H1 (cell line): ENCODE measurements at regions not wholly inside any gene's neighbourhood (a gene's known extent, or its start where the extent isn't known, plus 50 kb on each side); places are given as distances from the start of the nearest gene placed in this dataset.

Experiments used
- CTCF ChIA-PET: fragments of 300-600 bp; sonication (Branson Sonifier 250); formaldehyde crosslinking; loops from one replicate; lab custom pipeline; 2021; ENCODE audit not compliant: partially characterized antibody; lab: Charles Lee
- POLR2A ChIA-PET: fragments of 300-600 bp; sonication (Branson Sonifier 250); formaldehyde crosslinking; loops from one replicate; lab custom pipeline; 2021; ENCODE audit warnings: inconsistent platforms; ENCODE audit not compliant: partially characterized antibody; lab: Charles Lee
- DNase-seq, 2 experiments: peaks; one replicate each; pipeline versions ENCODE4 v3.0.0 to v3.0.0-alpha.2; 2010 to 2022; ENCODE audit warnings: low spot score in 2 of 2, low read depth in 1 of 2, mixed read lengths in 1 of 2
- FAIRE-seq: peaks from 2 replicates; lab custom pipeline; 2011; peaks lifted over from hg19 to GRCh38; lab: Jason Lieb, UNC
- H2AFZ ChIP-seq: 2 replicates; pipeline ENCODE4 v1.8.1; 2012; ENCODE audit warnings: low read length, inconsistent platforms
- H2AK5ac ChIP-seq: 2 replicates; pipeline ENCODE4 v1.6.1; 2013; ENCODE audit warnings: low read depth, low read length
- H2BK120ac ChIP-seq: replicated peaks from 2 replicates; pipeline ENCODE3; 2013; ENCODE audit warnings: low read depth, low read length, inconsistent platforms
- H2BK12ac ChIP-seq: 2 replicates; pipeline ENCODE4 v1.6.1; 2013; ENCODE audit warnings: low read depth, low read length
- H2BK15ac ChIP-seq: 2 replicates; pipeline ENCODE4 v1.6.1; 2013; ENCODE audit warnings: low read length
- H2BK20ac ChIP-seq: 2 replicates; pipeline ENCODE4 v1.6.1; 2013; ENCODE audit warnings: low read length
- H2BK5ac ChIP-seq: 2 replicates; pipeline ENCODE4 v1.6.1; 2013; ENCODE audit warnings: low read depth, low read length
- H3K14ac ChIP-seq: 2 replicates; pipeline ENCODE4 v1.6.1; 2013; ENCODE audit warnings: inconsistent platforms; ENCODE audit not compliant: insufficient read length
- H3K18ac ChIP-seq: 2 replicates; pipeline ENCODE4 v1.6.1; 2013; ENCODE audit warnings: low read length; ENCODE audit errors: extremely low read depth
- H3K23ac ChIP-seq: 2 replicates; pipeline ENCODE4 v1.6.1; 2013; ENCODE audit warnings: inconsistent platforms; ENCODE audit not compliant: insufficient read length
- H3K23me2 ChIP-seq: 2 replicates; pipeline ENCODE4 v1.6.1; 2013; ENCODE audit warnings: low read depth, low read length
- H3K27ac ChIP-seq: 2 replicates; pipeline ENCODE4 v1.6.1; 2011; ENCODE audit warnings: low read depth, low read length, inconsistent platforms
- H3K27me3 ChIP-seq, 4 experiments: replicated peaks in 1 of 4; 1 replicate in 1 of 4; 2 replicates in 3 of 4; pipeline versions ENCODE4 v1.6.1 to v1.8.1; 2011 to 2013; ENCODE audit warnings: low read length in 3 of 4, mild to moderate bottlenecking in 3 of 4, inconsistent platforms in 2 of 4, mixed read lengths in 2 of 4, moderate library complexity in 1 of 4; ENCODE audit not compliant: control insufficient read depth in 3 of 4, insufficient read depth in 3 of 4; ENCODE audit errors: extremely low read depth in 1 of 4
- H3K36me3 ChIP-seq, 4 experiments: 2 replicates each; pipeline versions ENCODE4 v1.6.1 to v1.8.1; 2011 to 2013; ENCODE audit warnings: mild to moderate bottlenecking in 4 of 4, low read length in 3 of 4, moderate library complexity in 2 of 4, control low read depth in 1 of 4, inconsistent platforms in 1 of 4; ENCODE audit not compliant: insufficient read depth in 4 of 4, control insufficient read depth in 2 of 4
- H3K4ac ChIP-seq: replicated peaks from 2 replicates; pipeline ENCODE3; 2013; ENCODE audit warnings: low read length, low read depth, mixed read lengths, inconsistent platforms; ENCODE audit not compliant: insufficient read length
- H3K4me1 ChIP-seq, 4 experiments: replicated peaks in 1 of 4; 1 replicate in 1 of 4; 2 replicates in 3 of 4; pipeline versions ENCODE4 v1.6.1 to v1.8.1; 2011 to 2013; ENCODE audit warnings: low read length in 3 of 4, inconsistent platforms in 2 of 4, mixed read lengths in 1 of 4; ENCODE audit not compliant: insufficient read depth in 4 of 4, control insufficient read depth in 3 of 4
- H3K4me2 ChIP-seq, 2 experiments: 2 replicates each; pipeline versions ENCODE4 v1.6.1 to v1.8.1; 2011 to 2013; ENCODE audit warnings: low read depth in 2 of 2, low read length in 2 of 2, control low read depth in 1 of 2, inconsistent platforms in 1 of 2, mild to moderate bottlenecking in 1 of 2; ENCODE audit not compliant: insufficient read depth in 1 of 2
- H3K4me3 ChIP-seq, 4 experiments: fragments of 200-600, 300-600 bp in 1 of 4; sonication (generic), shearing (Covaris generic), sonication (Bioruptor Twin) in 1 of 4; 2 replicates each; pipeline versions ENCODE4 v1.5.1 to v1.8.1; 2011 to 2016; ENCODE audit warnings: low read length in 4 of 4, low read depth in 3 of 4, control low read depth in 2 of 4, inconsistent platforms in 2 of 4, mild to moderate bottlenecking in 2 of 4, mixed read lengths in 1 of 4, moderate library complexity in 1 of 4; ENCODE audit not compliant: insufficient read depth in 2 of 4; ENCODE audit errors: extremely low read depth in 1 of 4
- H3K56ac ChIP-seq: replicated peaks from 2 replicates; pipeline ENCODE3; 2013; ENCODE audit warnings: low read depth, mild to moderate bottlenecking, mixed read lengths, low read length, inconsistent platforms; ENCODE audit not compliant: insufficient read length
- H3K79me1 ChIP-seq: 2 replicates; pipeline ENCODE4 v1.6.1; 2013; ENCODE audit warnings: low read depth, low read length, control low read depth
- H3K79me2 ChIP-seq, 2 experiments: 2 replicates each; pipeline versions ENCODE4 v1.6.1 to v1.8.1; 2012 to 2013; ENCODE audit warnings: low read length in 2 of 2, mild to moderate bottlenecking in 2 of 2, inconsistent platforms in 1 of 2; ENCODE audit not compliant: insufficient read depth in 2 of 2, control insufficient read depth in 1 of 2
- H3K9ac ChIP-seq, 4 experiments: replicated peaks in 1 of 4; 1 replicate in 1 of 4; 2 replicates in 3 of 4; pipeline versions ENCODE4 v1.6.1 to v1.8.1; 2011 to 2013; ENCODE audit warnings: low read depth in 3 of 4, low read length in 3 of 4, control low read depth in 2 of 4, mild to moderate bottlenecking in 2 of 4, moderate library complexity in 2 of 4, inconsistent platforms in 1 of 4; ENCODE audit errors: extremely low read depth in 1 of 4
- H3K9me3 ChIP-seq, 2 experiments: 2 replicates each; pipeline versions ENCODE4 v1.6.1 to v1.8.1; 2012 to 2013; ENCODE audit warnings: mild to moderate bottlenecking in 2 of 2, moderate library complexity in 2 of 2, control low read depth in 1 of 2, inconsistent platforms in 1 of 2, low read depth in 1 of 2, low read length in 1 of 2, mixed read lengths in 1 of 2; ENCODE audit not compliant: insufficient read depth in 2 of 2
- H4K20me1 ChIP-seq, 2 experiments: replicated peaks in 1 of 2; 2 replicates each; pipeline versions ENCODE3 to v1.8.1; 2011 to 2013; ENCODE audit warnings: inconsistent platforms in 2 of 2, low read length in 2 of 2, mild to moderate bottlenecking in 1 of 2; ENCODE audit not compliant: insufficient read depth in 2 of 2, control insufficient read depth in 1 of 2
- H4K5ac ChIP-seq: 2 replicates; pipeline ENCODE4 v1.6.1; 2013; ENCODE audit warnings: low read length, low read depth, mixed read lengths, inconsistent platforms; ENCODE audit not compliant: insufficient read length
- H4K8ac ChIP-seq: 2 replicates; pipeline ENCODE4 v1.8.0; 2013; ENCODE audit warnings: mild to moderate bottlenecking, moderate library complexity, low read length, inconsistent platforms; ENCODE audit not compliant: insufficient read depth; ENCODE audit errors: extremely low read depth
- H4K91ac ChIP-seq: replicated peaks from 2 replicates; pipeline ENCODE3; 2013; ENCODE audit warnings: low read length, mixed read lengths, inconsistent platforms; ENCODE audit not compliant: insufficient read length
- HDAC6 ChIP-seq: IDR thresholded peaks from one replicate; pipeline ENCODE4 v1.7.1; 2012; ENCODE audit warnings: low read depth, mild to moderate bottlenecking, inconsistent platforms, low read length, moderate library complexity
- MAFK ChIP-seq: IDR thresholded peaks from 2 replicates; pipeline ENCODE4 v1.6.1; 2012; ENCODE audit warnings: low read depth, mild to moderate bottlenecking, improper control_type of control experiment, low read length
- NRF1 ChIP-seq: IDR thresholded peaks from 2 replicates; pipeline ENCODE4 v1.6.1; 2011; ENCODE audit warnings: mild to moderate bottlenecking, low read depth, low read length, improper control_type of control experiment
- WGBS, 2 experiments: shearing (Covaris generic) in 1 of 2; methylation state at CpG; one replicate each; pipeline versions ENCODE4 v1.1.6 to v1.1.7; 2013 to 2015; ENCODE audit warnings: low lambda C conversion rate in 2 of 2, mixed read lengths in 2 of 2, inconsistent platforms in 1 of 2, low coverage in 1 of 2, missing lambda C conversion rate in 1 of 2; ENCODE audit not compliant: insufficient replicate concordance in 2 of 2, insufficient coverage in 1 of 2, insufficient read length in 1 of 2; ENCODE audit errors: extremely low coverage in 1 of 2, missing lambda C conversion rate in 1 of 2; 5-methylcytosine and 5-hydroxymethylcytosine counted together

GRCh38 chr11:98895936-98896335 is 124.8 kb upstream of the CNTN5 start:
- WGBS, 2 experiments = 89% methylated on average over 1 of the region's 1 CpG; no CpG with 5 or more reads in 1 of the 2 experiments

More at GRCh38 chr11:98895936-98896335, 124.8 kb upstream of the CNTN5 start:
- no peak overlapping the region for H2BK20ac ChIP-seq
- no peak overlapping the region for H3K4me3 ChIP-seq
- H3K18ac ChIP-seq = no peak overlapping the region
- no peak overlapping the region for H3K23ac ChIP-seq
- no peak for TF ChIP-seq MAFK
- no peak for TF ChIP-seq HDAC6
- no peak for TF ChIP-seq NRF1
- no peaks in the 10 kb centered on the region for H3K36me3 ChIP-seq
- no peaks in the 10 kb centered on the region for H4K20me1 ChIP-seq
- CTCF ChIA-PET = no interaction called here
- no peak overlapping the region for H4K91ac ChIP-seq
- no peak overlapping the region for H3K27ac ChIP-seq
- H3K14ac ChIP-seq = no peak overlapping the region
- H3K56ac ChIP-seq = no peak overlapping the region
- no peak overlapping the region for H2BK5ac ChIP-seq
- H3K23me2 ChIP-seq = no peaks in the 10 kb centered on the region
- no peak overlapping the region for H3K4ac ChIP-seq
- H3K79me1 ChIP-seq = no peaks in the 10 kb centered on the region
- no peaks in the 10 kb centered on the region for H3K79me2 ChIP-seq
- H4K8ac ChIP-seq = no peak overlapping the region
- POLR2A ChIA-PET = no interaction called here
- H3K27me3 ChIP-seq = no peaks in the 10 kb centered on the region
- DNase-seq = no peak
- H2BK120ac ChIP-seq = no peak overlapping the region
- H3K9ac ChIP-seq = no peak overlapping the region
- no peak overlapping the region for H2AK5ac ChIP-seq
- no peak for FAIRE-seq
- H2AFZ ChIP-seq = no peak overlapping the region
- H3K4me2 ChIP-seq = no peak overlapping the region
- H2BK12ac ChIP-seq = no peak overlapping the region
- no peaks in the 10 kb centered on the region; a peak in 1 of 4 replicates for H3K9me3 ChIP-seq
- H3K4me1 ChIP-seq = no peaks in the 10 kb centered on the region
- H2BK15ac ChIP-seq = no peak overlapping the region
- H4K5ac ChIP-seq = no peak overlapping the region
